RWPE1 (cell line): ENCODE measurements at regions not wholly inside any gene's neighbourhood (a gene's known extent, or its start where the extent isn't known, plus 50 kb on each side); places are given as distances from the start of the nearest gene placed in this dataset.

Source experiments
- CTCF ChIA-PET: fragments of 350-600 bp; sonication (Branson Sonifier 250); formaldehyde crosslinking; extraction: SDS; loops from one replicate; lab custom pipeline; 2021; lab: Yijun Ruan, JAX
- POLR2A ChIA-PET: fragments of 400-600 bp; formaldehyde crosslinking; extraction: SDS; loops from one replicate; lab custom pipeline; 2020; ENCODE audit warnings: antibody characterized with exemption; ENCODE audit not compliant: low non-redundant PET; lab: Yijun Ruan, JAX
- DNase-seq: peaks from one replicate; pipeline ENCODE4 v3.0.0; 2012; ENCODE audit warnings: low spot score
- H3K27ac ChIP-seq: fragments of 450-650 bp; 2 replicates; pipeline ENCODE4 v1.5.1; 2017
- CTCF ChIP-seq: fragments of 450-650 bp; conservative IDR thresholded peaks from 2 replicates; pipeline ENCODE4 v1.5.1; 2017; ENCODE audit warnings: low read depth, mild to moderate bottlenecking

GRCh38 chr10:81135851-81136250, 598.1 kb downstream of the SH2D4B start:
- ChIA-PET CTCF (no interaction called here), POLR2A (no interaction called here)
- no peak for DNase-seq
- H3K27ac ChIP-seq = no peak overlapping the region
- TF ChIP-seq CTCF = no peak

- H3K27ac ChIP-seq = no peak overlapping the region
- POLR2A ChIA-PET = no interaction called here
- no peak for DNase-seq
- TF ChIP-seq CTCF = no peak
- CTCF ChIA-PET = interaction anchor here (0.7 kb wide), 1 partner anchor 78 kb away, joined by 4 read pairs; no protein-coding TSS in a partner anchor
Observed at GRCh38 chr10:81136261-81136660, 598.6 kb downstream of the SH2D4B start.

- no peak overlapping the region for H3K27ac ChIP-seq
- TF ChIP-seq CTCF = no peak
- POLR2A ChIA-PET = no interaction called here
- CTCF ChIA-PET = no interaction called here
- no peak for DNase-seq
Observed at GRCh38 chr10:81145975-81146374, 608.3 kb downstream of the SH2D4B start.

- ChIA-PET CTCF (no interaction called here), POLR2A (no interaction called here)
- no peak overlapping the region for H3K27ac ChIP-seq
- no peak for TF ChIP-seq CTCF
- no peak for DNase-seq
Observed at GRCh38 chr10:81146436-81146835, 608.7 kb downstream of the SH2D4B start.

- CTCF ChIA-PET = no interaction called here
- POLR2A ChIA-PET = no interaction called here
- H3K27ac ChIP-seq = no peak overlapping the region
- TF ChIP-seq CTCF = no peak
- DNase-seq = no peak
Observed at GRCh38 chr10:81152656-81153055, 615.0 kb downstream of the SH2D4B start.

GRCh38 chr10:81157681-81158080, 620.0 kb downstream of the SH2D4B start:
- ChIA-PET POLR2A (no interaction called here), CTCF (no interaction called here)
- H3K27ac ChIP-seq = no peak overlapping the region
- DNase-seq = no peak
- TF ChIP-seq CTCF = no peak
